ENCODE measurements at regions not wholly inside any gene's neighbourhood (a gene's known extent, or its start where the extent isn't known, plus 50 kb on each side); places are given as distances from the start of the nearest gene placed in this dataset.
A peak's percentile ranks its signal among the peaks of the same experiment; 100 is the strongest.

DNA sequence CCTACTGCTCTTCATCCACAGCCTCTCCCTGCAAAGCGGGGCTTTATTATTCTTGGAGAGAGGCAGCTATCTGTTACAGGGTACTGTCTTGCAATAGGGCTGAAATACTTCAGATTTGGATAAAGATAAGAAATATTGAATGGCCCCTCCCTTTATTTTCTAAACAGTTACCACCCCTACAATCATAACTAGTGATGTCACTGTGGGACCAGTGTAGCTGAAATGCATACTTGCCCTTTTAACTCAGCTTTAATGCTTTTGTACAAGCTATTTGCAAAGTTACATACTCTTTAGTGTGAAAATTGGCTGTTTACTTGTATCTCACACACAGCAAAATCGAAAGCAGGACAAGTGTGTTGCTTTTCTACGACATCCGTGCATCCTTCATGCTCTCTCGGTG, 261.7 kb upstream of the GATB start:
- Histone ChIP-seq H3K4me2 (ENCODE audit: low read depth, low read length) (no peak overlapping the region), H3K4me3 (ENCODE audit: low read length) (no peak overlapping the region), H2AFZ (ENCODE audit: low read length) (no peak overlapping the region), H3F3A (ENCODE audit: insufficient read depth, low read length) (no peaks in the 10 kb centered on the region), H3K9me2 (replicated peaks; ENCODE audit: insufficient read depth, low read length) (no peaks in the 10 kb centered on the region), H3K4me1 (ENCODE audit: low read length) (peaks cover 18% of the 10 kb centered on the region), H3K27ac (ENCODE audit: low read length) (no peak overlapping the region), H3K9ac (ENCODE audit: low read length) (no peak overlapping the region), H3K79me2 (ENCODE audit: low read length) (no peaks in the 10 kb centered on the region), H4K20me1 (ENCODE audit: insufficient read depth, low read length) (no peaks in the 10 kb centered on the region), H3K36me3 (replicated peaks; ENCODE audit: insufficient read depth, low read length) (no peaks in the 10 kb centered on the region), H3K9me3 (replicated peaks; ENCODE audit: insufficient read depth, low read length) (no peaks in the 10 kb centered on the region), H3K27me3 (replicated peaks; ENCODE audit: insufficient read depth, low read length) (no peaks in the 10 kb centered on the region)
- no peak for TF ChIP-seq EZH2 (optimal IDR thresholded peaks at IDR 0.05; ENCODE audit: low read depth, low read length)
- TF ChIP-seq, protein P1, sequence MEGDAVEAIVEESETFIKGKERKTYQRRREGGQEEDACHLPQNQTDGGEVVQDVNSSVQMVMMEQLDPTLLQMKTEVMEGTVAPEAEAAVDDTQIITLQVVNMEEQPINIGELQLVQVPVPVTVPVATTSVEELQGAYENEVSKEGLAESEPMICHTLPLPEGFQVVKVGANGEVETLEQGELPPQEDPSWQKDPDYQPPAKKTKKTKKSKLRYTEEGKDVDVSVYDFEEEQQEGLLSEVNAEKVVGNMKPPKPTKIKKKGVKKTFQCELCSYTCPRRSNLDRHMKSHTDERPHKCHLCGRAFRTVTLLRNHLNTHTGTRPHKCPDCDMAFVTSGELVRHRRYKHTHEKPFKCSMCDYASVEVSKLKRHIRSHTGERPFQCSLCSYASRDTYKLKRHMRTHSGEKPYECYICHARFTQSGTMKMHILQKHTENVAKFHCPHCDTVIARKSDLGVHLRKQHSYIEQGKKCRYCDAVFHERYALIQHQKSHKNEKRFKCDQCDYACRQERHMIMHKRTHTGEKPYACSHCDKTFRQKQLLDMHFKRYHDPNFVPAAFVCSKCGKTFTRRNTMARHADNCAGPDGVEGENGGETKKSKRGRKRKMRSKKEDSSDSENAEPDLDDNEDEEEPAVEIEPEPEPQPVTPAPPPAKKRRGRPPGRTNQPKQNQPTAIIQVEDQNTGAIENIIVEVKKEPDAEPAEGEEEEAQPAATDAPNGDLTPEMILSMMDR (IDR thresholded peaks at IDR 0.05; ENCODE audit: low read length), result no peak
- TF ChIP-seq EZH2phosphoT487 (IDR thresholded peaks at IDR 0.05; ENCODE audit: low read length), result no peak
- no peak for DNase-seq

DNA sequence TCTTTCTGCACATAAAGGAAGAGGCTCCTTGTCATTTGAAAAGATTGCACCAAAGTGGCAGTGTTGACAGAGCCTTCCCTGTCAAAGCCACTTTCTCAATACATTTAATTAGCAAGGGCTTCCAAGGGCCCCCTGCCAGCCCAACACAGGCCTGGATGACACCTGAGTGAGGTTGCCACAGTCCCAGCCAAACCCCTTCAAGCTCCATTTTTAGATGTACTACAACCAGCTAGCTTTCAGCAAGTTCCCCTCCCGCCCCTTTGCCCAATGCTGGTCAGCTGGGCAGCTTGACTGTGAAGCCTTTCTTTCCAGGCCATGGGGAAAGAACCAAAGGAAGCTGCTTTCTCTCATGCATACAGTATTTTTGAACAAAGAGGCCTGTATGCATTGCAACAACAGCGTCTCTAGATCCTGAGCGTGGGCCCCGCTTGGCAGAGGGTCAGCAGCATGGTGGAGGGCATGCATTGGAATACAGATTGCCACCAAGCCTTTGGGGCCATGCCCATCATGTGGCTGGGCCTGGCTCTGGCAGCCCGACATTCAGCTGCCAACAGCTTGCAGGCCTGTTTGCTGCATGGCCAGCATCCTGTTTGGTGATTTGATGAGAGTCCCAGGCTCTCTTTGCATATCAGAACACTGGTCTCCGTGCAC, 261.1 kb upstream of the GATB start:
- no peaks in the 10 kb centered on the region for H3K79me2 ChIP-seq (ENCODE audit: low read length)
- H3F3A ChIP-seq (ENCODE audit: insufficient read depth, low read length), result no peaks in the 10 kb centered on the region
- H3K9ac ChIP-seq (ENCODE audit: low read length), result no peak overlapping the region
- H4K20me1 ChIP-seq (ENCODE audit: insufficient read depth, low read length), result no peaks in the 10 kb centered on the region
- H3K27me3 ChIP-seq (replicated peaks; ENCODE audit: insufficient read depth, low read length), result no peaks in the 10 kb centered on the region
- DNase-seq, result no peak
- TF ChIP-seq, protein P1 (IDR thresholded peaks at IDR 0.05; ENCODE audit: low read length), result no peak
- TF ChIP-seq EZH2 (optimal IDR thresholded peaks at IDR 0.05; ENCODE audit: low read depth, low read length) (no peak), EZH2phosphoT487 (IDR thresholded peaks at IDR 0.05; ENCODE audit: low read length) (no peak)
- peaks cover 18% of the 10 kb centered on the region for H3K4me1 ChIP-seq (ENCODE audit: low read length)
- H3K4me2 ChIP-seq (ENCODE audit: low read depth, low read length), result no peak overlapping the region
- no peaks in the 10 kb centered on the region for H3K9me2 ChIP-seq (replicated peaks; ENCODE audit: insufficient read depth, low read length)
- H3K27ac ChIP-seq (ENCODE audit: low read length), result no peak overlapping the region
- H3K4me3 ChIP-seq (ENCODE audit: low read length), result no peak overlapping the region
- no peaks in the 10 kb centered on the region for H3K36me3 ChIP-seq (replicated peaks; ENCODE audit: insufficient read depth, low read length)
- no peak overlapping the region for H2AFZ ChIP-seq (ENCODE audit: low read length)
- no peaks in the 10 kb centered on the region for H3K9me3 ChIP-seq (replicated peaks; ENCODE audit: insufficient read depth, low read length)

DNA sequence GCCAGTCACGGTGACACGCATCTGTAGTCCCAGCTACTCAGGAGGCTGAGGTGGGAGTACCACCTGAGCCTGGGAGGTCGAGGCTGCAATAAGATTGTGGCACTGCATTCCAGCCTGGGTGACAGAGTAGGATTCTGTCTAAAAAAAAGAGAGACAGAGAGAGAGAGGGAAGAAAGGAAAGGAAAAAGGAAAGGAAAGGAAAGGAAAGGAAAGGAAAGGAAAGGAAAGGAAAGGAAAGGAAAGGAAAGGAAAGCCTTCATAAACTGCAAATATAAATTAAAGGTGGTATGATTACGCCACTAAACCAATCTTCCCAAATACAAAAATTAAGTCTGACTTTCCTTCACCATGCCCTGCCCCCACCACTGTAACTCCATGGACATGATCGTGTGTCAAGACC, 259.3 kb upstream of the GATB start:
- no peaks in the 10 kb centered on the region for H3K9me3 ChIP-seq (replicated peaks; ENCODE audit: insufficient read depth, low read length)
- TF ChIP-seq EZH2phosphoT487 (IDR thresholded peaks at IDR 0.05; ENCODE audit: low read length), result no peak
- TF ChIP-seq, protein P1 (IDR thresholded peaks at IDR 0.05; ENCODE audit: low read length), result no peak
- no peak for TF ChIP-seq EZH2 (optimal IDR thresholded peaks at IDR 0.05; ENCODE audit: low read depth, low read length)
- no peaks in the 10 kb centered on the region for H3K36me3 ChIP-seq (replicated peaks; ENCODE audit: insufficient read depth, low read length)
- H3F3A ChIP-seq (ENCODE audit: insufficient read depth, low read length), result no peaks in the 10 kb centered on the region
- H3K79me2 ChIP-seq (ENCODE audit: low read length), result no peaks in the 10 kb centered on the region
- peaks cover 22% of the 10 kb centered on the region for H3K4me1 ChIP-seq (ENCODE audit: low read length)
- no peaks in the 10 kb centered on the region for H3K27me3 ChIP-seq (replicated peaks; ENCODE audit: insufficient read depth, low read length)
- DNase-seq, result no peak
- no peak overlapping the region for H3K27ac ChIP-seq (ENCODE audit: low read length)
- H2AFZ ChIP-seq (ENCODE audit: low read length), result no peak overlapping the region
- H3K9me2 ChIP-seq (replicated peaks; ENCODE audit: insufficient read depth, low read length), result no peaks in the 10 kb centered on the region
- no peak overlapping the region for H3K9ac ChIP-seq (ENCODE audit: low read length)
- peak overlapping the region; percentile 51; the same call in 1 of the 2 replicates for H3K4me2 ChIP-seq (ENCODE audit: low read depth, low read length)
- no peaks in the 10 kb centered on the region for H4K20me1 ChIP-seq (ENCODE audit: insufficient read depth, low read length)
- H3K4me3 ChIP-seq (ENCODE audit: low read length), result no peak overlapping the region
